WERI-Rb-1 (cell line): ENCODE measurements at regions not wholly inside any gene's neighbourhood (a gene's known extent, or its start where the extent isn't known, plus 50 kb on each side); places are given as distances from the start of the nearest gene placed in this dataset.

Source experiments
- DNase-seq: peaks from one replicate; pipeline ENCODE4 v3.0.0-alpha.2; 2020
- H3K27ac ChIP-seq: fragments of 250-450 bp; sonication (Bioruptor Pico); 2 replicates; pipeline ENCODE4 v1.5.1; 2020; ENCODE audit warnings: mild to moderate bottlenecking, moderate library complexity
- H3K27me3 ChIP-seq: fragments of 250-450 bp; sonication (Bioruptor Pico); 2 replicates; pipeline ENCODE4 v1.5.1; 2021; ENCODE audit warnings: mild to moderate bottlenecking, low read depth, moderate library complexity; ENCODE audit not compliant: insufficient read depth, severe bottlenecking
- H3K36me3 ChIP-seq: fragments of 250-450 bp; sonication (Bioruptor Pico); 2 replicates; pipeline ENCODE4 v1.5.1; 2020; ENCODE audit warnings: mild to moderate bottlenecking, moderate library complexity
- H3K4me3 ChIP-seq: 2 replicates; pipeline ENCODE4 v1.5.1; 2011; ENCODE audit warnings: low read depth, mild to moderate bottlenecking, control low read depth, low read length
- H3K9me3 ChIP-seq: fragments of 250-450 bp; sonication (Bioruptor Pico); 2 replicates; pipeline ENCODE4 v1.5.1; 2021; ENCODE audit warnings: mild to moderate bottlenecking, moderate library complexity; ENCODE audit not compliant: severe bottlenecking
- CTCF ChIP-seq: IDR thresholded peaks from 2 replicates; pipeline ENCODE4 v1.5.1; 2011; ENCODE audit warnings: low read depth, mild to moderate bottlenecking, control low read depth, inconsistent platforms, low read length

GRCh38 chr4:184328022-184328736, 110.5 kb upstream of the ENPP6 start:
- no peak for TF ChIP-seq CTCF
- Histone ChIP-seq H3K4me3 (no peak overlapping the region), H3K9me3 (no peaks in the 10 kb centered on the region), H3K36me3 (no peaks in the 10 kb centered on the region), H3K27me3 (no peaks in the 10 kb centered on the region), H3K27ac (no peak overlapping the region)
- no peak for DNase-seq

- Histone ChIP-seq H3K27ac (no peak overlapping the region), H3K4me3 (no peak overlapping the region), H3K36me3 (no peaks in the 10 kb centered on the region), H3K9me3 (no peaks in the 10 kb centered on the region), H3K27me3 (no peaks in the 10 kb centered on the region)
- no peak for TF ChIP-seq CTCF
- no peak for DNase-seq
Observed at GRCh38 chr4:184324939-184325477, 107.3 kb upstream of the ENPP6 start.

GRCh38 chr4:184322328-184323025, 104.8 kb upstream of the ENPP6 start:
- Histone ChIP-seq H3K27me3 (no peaks in the 10 kb centered on the region), H3K36me3 (no peaks in the 10 kb centered on the region), H3K4me3 (no peak overlapping the region), H3K27ac (no peak overlapping the region), H3K9me3 (no peaks in the 10 kb centered on the region)
- no peak for TF ChIP-seq CTCF
- no peak for DNase-seq

GRCh38 chr4:184320631-184321030, 103.0 kb upstream of the ENPP6 start:
- Histone ChIP-seq H3K9me3 (no peaks in the 10 kb centered on the region), H3K27ac (no peak overlapping the region), H3K27me3 (no peaks in the 10 kb centered on the region), H3K4me3 (no peak overlapping the region), H3K36me3 (no peaks in the 10 kb centered on the region)
- DNase-seq = no peak
- TF ChIP-seq CTCF = no peak

GRCh38 chr4:184318852-184319251, 101.2 kb upstream of the ENPP6 start:
- DNase-seq = no peak
- Histone ChIP-seq H3K9me3 (no peaks in the 10 kb centered on the region), H3K27me3 (no peaks in the 10 kb centered on the region), H3K4me3 (no peak overlapping the region), H3K36me3 (no peaks in the 10 kb centered on the region), H3K27ac (no peak overlapping the region)
- no peak for TF ChIP-seq CTCF
